GM12874 (cell line): ENCODE measurements at regions not wholly inside any gene's neighbourhood (a gene's known extent, or its start where the extent isn't known, plus 50 kb on each side); places are given as distances from the start of the nearest gene placed in this dataset.

Source experiments
- CTCF ChIP-seq: IDR thresholded peaks from 2 replicates; pipeline ENCODE4 v1.5.1; 2011; ENCODE audit warnings: low read depth, mild to moderate bottlenecking, control low read depth, low read length, moderate library complexity; ENCODE audit not compliant: insufficient read depth

- TF ChIP-seq CTCF = no peak
Measured at GRCh38 chr5:128869970-128870369, 95.3 kb upstream of the SLC27A6 start.

GRCh38 chr5:128870373-128870772 lies 94.9 kb upstream of the SLC27A6 start:
- TF ChIP-seq CTCF = no peak

- no peak for TF ChIP-seq CTCF
Measured at GRCh38 chr5:128870923-128871322, 94.4 kb upstream of the SLC27A6 start.

GRCh38 chr5:128876569-128877382 lies 88.5 kb upstream of the SLC27A6 start:
- TF ChIP-seq CTCF = no peak

GRCh38 chr5:128877476-128877875 lies 87.8 kb upstream of the SLC27A6 start:
- TF ChIP-seq CTCF = no peak

GRCh38 chr5:128881502-128882018 lies 83.7 kb upstream of the SLC27A6 start:
- no peak for TF ChIP-seq CTCF

GRCh38 chr5:128885649-128886255 lies 79.5 kb upstream of the SLC27A6 start:
- no peak for TF ChIP-seq CTCF
